UCSD-AML1 (cell line): ENCODE measurements at regions not wholly inside any gene's neighbourhood (a gene's known extent, or its start where the extent isn't known, plus 50 kb on each side); places are given as distances from the start of the nearest gene placed in this dataset.

Source experiments
- DNase-seq: peaks from one replicate; lab custom pipeline; 2025; ENCODE audit not compliant: unreplicated experiment; lab: John Stamatoyannopoulos, UW

DNA sequence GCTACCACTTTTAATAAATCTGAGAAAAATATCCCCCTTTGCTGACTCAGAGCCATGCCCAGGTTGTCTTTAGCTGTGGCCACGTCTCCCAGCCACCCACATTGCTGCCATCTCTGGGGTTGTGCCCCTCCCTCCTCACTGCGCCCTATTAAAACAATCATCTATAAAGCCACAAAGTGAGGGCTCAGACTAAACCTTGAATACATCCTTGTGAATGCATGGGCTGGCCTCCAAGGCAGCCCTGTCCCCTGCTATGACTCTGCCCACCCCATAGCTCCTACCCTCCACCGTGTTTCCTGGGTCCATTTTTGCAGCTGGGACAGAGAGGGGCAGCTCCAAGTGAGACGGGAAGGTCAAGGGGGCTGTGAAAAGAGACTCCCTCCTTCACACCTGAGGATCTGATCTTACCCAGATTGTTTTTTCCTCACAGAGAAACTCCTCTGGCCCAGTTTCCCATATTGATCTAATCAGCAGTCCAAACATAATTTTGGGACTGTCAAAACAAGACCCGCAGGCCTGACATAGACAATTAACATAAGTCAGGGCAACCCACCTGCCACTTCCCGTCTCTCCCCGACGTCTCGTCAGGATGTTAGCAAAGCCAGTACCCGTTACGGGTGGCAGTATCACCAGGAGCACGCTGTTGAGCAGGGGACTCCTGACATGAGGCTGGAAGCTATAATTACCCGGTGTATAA, 199.0 kb downstream of the KATNAL1 start:
- no peak for DNase-seq

DNA sequence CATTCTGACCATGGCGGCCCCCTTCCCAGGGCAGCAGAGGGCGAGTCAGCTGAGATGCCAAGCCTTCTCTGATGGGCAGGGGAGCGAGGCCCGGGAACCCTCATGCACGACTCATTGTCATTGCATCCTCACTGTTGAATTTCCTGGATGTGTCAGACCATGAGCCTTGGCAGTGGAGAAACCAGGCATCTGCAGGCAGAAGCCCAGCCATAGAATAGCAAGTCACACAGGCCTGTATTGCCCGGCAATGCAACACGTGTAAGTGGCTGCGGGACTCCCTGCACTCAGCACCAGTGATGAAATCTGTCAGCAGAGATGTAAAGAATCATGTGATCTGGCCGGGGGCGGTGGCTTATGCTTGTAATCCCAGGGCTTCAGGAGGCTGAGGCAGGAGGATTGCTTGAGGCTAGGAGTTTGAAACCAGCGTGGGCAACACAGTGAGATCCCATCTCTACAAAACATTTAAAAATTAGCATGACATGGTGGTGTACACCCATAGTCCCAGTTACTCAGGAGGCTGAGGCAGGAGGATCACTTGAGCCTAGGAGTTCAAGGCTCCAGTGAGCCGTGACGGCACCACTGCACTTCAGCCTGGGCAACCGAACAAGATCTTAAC, 199.7 kb downstream of the KATNAL1 start:
- DNase-seq, result no peak

DNA sequence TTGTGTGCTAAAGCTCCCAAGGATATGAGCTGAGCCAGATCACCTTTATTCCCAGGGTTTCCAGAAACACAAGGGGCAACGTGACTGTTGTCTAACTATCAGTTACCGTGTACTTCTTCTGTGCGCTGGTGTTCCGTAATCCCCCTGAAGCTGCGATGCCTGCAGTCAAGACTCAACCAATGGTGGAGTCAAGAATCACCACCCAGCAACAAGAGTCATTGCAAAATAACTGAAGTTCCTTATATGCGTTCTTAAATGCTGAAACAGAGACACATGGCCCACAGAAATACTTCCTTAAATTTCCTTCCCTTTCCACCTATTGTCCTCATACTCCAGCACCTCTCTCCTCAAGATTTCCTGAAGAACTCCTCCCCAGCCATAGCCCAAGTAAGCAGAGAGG, 200.2 kb downstream of the KATNAL1 start:
- DNase-seq, result no peak

DNA sequence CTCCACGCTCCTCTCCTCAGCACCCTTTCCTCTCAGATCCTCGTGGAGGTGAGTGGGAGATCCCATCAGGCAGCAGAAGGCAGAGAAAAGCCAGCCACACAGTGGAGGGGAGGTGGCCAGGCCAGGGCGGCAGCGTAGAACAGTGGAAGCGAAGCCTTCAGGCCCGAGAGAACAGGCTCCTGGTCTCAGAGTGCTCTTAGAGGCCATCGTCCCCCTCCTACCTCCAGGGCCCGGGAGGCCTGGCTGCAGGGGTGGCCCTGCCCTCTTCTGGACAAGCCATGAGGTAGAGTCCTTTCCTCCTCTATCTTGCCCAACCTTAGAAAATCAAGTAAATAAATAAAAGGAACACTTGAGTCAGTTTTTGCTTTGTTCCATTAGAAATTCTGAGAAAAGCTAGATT, 202.0 kb downstream of the KATNAL1 start:
- no peak for DNase-seq

DNA sequence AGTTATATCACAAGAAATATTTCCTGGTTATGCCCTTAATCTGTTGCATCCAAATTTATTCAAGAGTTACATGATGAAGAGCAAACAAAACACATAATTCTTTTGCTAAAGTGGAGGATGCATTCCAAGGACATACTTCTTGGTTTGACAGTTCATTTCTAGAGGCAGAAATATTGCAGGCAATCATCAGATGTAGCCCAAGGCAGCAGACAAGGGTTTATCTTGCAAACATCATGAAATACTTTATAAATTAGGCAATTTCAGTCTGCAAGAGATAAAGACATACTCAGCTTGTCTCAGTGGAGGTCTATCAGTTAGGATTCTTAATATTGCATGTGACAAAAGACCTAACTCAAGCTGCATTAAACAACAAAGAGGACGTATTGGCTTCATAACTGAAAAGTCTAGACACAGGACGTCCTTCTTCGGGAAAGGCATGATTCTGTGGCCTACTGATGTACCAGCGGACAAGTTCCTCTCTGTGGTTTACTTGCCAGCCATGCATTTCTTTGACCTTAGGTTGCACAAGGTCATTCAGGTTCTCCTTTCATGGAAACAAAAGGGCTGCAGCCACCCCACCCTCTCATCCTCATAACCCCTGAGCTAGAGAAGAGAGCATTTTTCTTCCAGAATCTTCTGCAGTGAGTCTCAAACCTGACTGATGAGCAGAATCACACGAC, 204.1 kb downstream of the KATNAL1 start:
- DNase-seq, result no peak

DNA sequence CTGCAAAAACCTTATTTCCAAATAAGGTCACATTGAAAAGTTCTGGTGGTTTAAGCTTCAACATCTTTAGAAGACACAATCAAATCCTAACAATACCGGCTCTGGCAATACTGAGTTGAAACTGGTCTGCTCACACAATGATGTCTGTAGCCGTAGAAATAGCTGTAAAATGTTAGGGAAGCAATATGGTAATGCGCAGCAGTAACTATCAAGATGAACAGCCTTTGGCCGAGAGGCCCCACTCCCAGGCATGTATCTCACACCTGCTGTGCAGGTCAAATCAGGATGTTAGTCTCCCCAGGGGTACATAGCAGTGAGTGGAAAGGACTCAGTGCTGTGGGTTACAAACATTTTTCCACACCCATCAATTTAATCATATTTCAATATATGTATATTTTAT, 207.1 kb downstream of the KATNAL1 start:
- no peak for DNase-seq

DNA sequence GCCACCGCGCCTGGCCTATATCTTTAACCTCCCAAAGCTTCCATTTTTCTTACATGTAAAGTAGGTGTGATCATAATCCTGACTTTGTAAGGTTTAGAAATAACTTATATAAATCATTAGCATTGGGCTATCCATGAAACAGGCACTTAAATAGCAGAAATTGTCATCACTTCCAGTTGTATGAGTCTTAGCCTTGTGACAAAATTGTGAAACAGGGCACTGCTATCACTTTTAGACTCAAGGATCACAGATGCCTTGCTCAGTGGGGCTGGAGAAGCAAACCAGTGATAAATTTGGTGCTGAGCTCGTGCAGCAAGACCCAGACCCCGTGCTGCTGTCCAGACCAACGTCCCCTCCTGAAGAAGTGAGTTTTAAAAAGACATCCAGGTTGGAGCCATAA, 209.7 kb downstream of the KATNAL1 start:
- DNase-seq, result no peak

DNA sequence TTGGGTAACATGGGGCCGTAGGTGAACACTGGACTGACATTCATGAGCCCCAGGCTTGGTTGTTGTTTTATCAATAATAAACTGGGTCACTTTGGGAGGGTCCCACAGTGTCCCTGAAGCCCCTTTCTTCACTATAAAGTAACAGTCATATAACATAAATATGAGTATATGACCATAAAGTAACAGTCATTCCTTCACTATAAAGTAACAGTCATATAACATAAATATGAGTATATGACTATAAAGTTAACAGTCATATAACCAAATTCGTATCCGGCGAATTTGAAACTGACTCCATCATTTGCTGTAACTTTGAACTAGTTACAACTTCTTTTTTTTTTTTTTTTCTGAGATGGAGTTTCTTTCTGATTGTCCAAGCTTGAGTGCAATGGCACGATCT, 210.3 kb downstream of the KATNAL1 start:
- DNase-seq, result no peak

DNA sequence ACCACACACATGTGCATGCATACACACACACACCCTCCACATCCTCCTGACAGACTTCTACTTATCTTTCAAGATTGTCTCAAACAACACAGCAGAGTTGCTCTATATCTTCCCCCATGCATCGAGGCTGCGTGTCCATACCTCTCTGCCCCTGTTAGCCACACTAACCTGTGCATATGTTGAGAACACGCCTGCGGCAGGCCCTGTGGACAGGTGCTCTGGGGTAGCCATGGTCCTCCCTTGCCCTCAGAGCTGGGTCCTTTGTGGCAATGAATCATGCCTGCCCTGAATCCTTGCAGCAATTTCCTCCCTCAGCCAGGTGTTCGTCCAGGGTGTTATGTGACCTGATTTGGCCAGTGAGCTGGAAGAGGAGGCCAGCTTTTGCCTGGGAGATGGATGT, 213.3 kb downstream of the KATNAL1 start:
- DNase-seq, result no peak

DNA sequence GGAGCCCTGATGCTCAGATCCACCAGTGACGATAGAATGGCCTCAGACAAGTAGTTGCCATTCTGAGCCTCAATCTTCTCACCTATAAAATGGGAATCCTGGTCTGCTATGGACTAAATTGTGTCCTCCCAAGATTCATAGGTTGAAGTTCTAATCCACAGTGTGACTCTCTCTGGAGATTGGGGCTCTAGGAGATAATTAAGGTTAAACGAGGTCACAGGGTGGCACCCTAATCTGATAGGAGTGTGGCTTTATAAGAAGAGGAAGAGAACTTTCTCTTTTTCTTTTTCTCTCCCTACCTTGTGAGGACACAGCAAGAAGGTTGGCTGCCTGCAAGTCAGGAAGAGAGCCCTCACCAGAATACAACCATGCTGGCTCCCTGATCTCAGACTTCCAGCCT, 214.1 kb downstream of the KATNAL1 start:
- DNase-seq, result no peak

DNA sequence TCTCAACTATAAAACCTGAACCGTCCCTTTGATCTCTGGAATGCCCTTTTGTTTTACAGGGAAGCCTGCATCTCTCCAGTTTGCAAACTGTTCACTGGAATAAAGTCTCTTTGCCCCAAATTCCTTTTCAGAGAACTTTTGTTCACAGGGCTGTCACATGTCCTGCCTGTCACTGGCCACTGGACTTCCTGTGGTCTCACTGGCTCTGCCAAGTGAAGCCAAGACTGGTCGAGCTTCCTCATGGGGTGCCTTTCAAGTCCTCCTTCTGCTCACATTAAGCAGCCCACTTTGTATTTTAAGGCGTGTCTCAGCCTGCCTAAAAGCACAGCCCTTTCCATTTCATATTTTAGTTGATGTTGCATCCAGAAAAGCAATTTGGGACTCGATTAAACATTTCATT, 215.7 kb downstream of the KATNAL1 start:
- DNase-seq, result no peak

DNA sequence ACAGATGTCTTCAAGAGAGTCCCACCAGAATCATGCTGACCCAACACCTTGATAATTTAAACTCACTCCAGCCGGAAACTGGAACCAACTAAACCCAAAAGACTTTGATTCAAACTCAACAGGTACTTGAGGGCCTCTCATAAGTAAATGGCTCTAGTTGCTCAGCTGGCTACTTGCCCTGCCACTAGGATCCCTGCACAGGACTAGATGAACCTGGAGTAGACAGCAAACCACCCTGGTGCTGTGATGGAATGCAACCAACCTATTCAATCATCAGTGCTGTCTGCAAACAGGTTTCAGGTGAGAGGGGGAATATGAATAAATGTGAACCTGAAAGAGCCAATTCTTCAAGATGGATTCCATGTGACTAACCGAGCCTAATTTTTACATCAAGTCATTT, 216.3 kb downstream of the KATNAL1 start:
- no peak for DNase-seq

DNA sequence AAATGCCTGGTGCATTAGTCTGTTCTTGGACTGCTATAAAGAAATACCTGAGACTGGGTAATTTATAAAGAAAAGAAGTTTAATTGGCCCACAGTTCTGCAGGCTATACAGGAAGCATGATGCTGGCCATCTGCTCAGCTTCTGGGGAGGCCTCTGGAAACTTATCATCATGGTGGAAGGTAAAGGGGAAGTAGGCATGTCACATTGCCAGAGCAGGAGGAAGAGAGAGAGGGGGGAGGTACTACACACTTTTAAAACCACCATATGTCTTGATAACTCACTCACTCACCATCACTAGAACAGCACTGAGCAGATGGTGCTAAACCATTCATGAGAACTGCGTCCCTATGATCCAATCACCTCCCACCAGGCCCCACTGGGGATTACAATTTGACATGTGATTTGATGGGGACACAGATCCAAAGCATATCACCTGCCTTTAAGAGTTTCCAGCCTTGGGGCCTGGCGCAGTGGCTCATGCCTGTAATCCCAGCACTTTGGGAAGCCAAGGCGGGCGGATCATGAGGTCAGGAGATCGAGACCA, 219.0 kb downstream of the KATNAL1 start:
- no peak for DNase-seq

DNA sequence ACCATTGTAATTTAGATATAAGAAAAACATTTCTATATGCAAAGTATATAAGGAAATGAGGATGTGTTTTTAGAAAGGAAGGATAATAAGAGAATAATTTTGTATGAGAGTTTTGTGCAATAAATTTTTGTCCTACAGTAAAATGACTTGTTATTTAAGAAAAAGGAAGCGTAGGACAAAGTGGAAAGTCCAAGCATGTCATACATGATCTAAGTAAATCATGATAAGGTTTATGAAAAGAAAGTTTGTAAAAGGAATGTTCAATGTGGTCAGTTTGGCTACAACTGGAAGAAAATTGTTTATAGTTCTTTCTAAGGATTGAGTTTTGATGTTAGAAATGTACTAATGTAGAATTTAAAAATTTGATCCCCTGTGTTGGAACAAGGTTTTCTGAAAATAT, 222.3 kb downstream of the KATNAL1 start:
- DNase-seq, result no peak

DNA sequence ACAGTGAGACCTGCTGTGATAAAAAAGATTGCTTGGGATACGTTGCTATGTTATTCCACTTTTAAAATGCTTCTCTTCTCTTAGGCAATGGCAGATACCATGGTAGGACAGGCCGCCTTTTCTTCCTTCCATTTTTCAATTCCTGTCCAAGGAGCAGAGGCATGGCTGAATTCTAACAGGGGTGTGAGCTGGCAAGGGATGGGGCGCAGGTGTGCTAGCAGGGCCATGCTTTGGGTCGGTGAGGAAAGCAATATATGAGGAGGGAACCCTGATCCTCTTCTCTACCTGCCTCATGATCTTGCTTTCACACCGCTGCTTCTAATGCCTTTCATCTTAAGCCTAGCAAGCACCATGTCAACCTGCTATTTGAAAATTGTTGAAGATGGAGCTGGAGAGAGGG, 225.0 kb downstream of the KATNAL1 start:
- no peak for DNase-seq

DNA sequence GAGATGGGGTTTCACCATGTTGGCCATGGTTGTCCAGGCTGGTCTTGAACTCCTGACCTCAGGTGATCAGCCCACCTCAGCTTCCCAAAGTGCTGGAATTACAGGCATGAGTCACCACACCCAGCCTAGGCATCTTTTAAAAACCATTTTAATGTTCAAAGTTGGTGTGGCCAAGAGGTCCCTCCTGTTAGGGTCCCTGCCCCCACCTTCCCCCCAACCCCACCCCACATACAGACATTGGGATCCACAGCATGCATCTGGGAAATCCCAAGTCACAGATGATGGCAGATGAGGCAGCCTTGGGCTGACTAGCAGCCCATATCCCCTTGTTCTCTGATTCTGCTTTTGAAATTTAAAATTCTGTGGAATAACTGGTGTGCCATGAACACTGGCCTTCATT, 226.0 kb downstream of the KATNAL1 start:
- no peak for DNase-seq

DNA sequence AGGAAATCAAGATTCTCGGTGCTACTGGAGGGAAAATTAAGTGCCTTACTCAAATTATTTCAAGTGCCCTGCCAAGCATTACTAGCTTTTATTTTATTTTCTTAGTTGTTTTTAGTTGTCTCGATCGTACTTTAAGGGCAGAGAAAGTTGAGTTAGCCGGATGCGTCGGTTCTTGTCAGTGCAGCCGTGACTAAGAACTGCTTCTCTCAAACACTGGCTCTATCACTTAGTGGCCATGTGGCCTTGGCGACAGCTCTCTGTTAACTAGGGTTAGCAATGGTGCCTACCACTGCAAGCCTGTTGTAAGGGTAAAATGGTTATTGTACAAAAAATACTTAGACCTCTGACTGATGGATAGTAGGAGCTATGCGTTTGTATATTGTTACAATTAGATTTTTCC, 227.8 kb downstream of the KATNAL1 start:
- DNase-seq, result no peak

DNA sequence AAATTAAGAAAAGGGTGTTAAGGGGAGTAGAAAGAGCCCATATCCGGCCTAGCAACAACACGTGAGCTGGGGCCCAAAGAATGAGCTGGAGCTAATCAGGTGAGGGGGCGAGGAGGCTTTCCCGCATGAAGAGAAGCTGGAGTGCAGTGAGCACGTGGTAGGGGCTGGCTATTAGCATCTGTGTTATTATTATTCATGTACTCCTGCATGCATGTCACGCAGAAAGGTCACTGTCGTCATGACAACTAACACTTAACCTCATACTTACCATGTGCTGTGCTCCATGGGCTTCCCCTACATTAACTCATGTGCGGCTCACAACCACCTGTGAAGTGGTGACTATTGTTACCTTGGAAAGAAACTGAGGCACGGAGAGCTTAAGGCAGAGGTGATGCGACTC, 227.6 kb upstream of the UBL3 start:
- no peak for DNase-seq

DNA sequence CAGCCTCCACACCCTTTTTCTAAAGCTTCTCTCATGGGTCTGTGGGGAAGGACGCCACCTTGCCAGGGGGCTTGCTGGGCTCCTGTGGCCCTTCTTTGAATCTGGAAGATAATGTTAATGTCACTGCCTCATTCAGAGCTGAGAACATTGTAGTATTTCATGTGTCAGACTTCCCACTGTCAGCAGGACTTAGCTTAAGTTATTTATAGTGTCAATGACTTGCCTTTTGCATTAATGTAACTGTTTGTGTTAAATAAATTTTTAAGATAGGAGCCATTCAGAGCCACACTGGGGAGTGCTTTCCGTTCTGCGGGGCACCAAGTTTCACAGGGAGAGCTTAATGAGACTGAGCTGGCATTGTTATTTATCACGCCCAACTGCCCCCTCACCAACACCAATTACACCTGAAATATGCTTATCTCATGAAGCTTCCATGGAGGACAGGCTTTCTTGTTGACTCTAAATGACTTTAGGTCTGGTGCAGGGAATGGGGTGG, 226.9 kb upstream of the UBL3 start:
- DNase-seq, result no peak

DNA sequence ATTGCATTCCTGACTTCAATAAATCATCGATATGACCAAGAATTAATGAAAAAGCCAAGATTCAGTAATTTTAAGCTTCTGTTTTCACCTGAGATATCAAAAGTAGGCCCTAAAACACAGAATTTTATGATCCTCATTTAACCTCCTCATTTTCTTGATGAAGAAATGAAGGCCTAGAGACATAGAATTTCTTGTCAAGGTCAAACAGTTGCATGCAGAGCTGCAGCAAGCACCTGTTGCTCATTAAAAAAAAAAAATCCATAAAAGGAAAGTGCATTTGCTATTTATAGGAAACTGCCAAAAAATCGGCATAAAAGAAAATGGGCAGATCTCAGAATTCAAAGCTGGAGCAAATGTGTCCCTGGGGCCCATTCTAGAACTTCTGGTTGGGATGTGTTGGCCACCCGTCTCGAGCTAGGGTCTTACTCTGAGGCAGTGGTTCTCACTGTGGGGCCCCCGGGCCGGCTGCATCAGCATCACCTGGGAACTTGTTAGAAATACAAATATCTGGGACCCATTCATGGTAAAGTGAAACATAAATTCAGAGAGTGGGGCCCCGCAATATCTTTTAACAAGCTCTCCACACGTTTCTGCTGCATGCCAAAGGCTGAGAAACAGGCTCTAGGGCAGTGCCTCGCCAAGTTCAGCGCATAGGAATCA, 224.7 kb upstream of the UBL3 start:
- DNase-seq, result no peak

DNA sequence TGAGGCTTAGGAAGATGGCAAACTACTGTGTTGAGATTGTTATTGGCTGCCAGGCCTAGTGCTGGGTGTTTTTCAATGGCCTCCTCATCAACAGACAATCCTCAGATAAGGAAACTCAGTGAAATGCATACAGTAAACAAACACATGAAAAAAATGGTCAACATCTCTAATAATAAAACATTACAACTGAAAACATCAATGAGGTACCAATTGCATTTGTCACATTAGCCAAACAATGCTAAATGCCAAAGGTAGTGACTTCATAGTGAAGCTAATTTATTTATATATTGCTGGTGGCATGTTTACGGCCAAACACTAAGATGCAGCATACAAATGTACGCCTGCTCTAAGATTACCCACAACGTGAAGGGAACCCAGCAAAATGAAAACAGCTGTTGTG, 224.0 kb upstream of the UBL3 start:
- DNase-seq, result no peak

DNA sequence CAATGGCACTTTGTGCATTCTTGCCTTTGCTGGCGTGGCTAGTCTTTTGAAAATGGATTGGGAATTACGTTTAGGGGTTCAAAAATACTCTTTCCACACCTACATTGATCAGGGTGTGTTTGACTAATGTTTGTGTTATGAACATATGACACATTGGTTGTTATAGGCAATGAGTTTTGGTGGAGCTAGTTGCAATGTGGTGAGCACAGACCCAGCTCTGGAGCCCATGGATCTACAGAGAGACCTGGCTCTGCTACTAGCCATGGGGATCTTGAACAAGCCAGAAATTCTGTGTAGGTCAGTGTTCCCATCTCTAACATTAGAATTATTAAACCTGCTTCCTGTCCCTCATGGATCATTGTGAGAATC, 222.4 kb upstream of the UBL3 start:
- DNase-seq, result no peak
